ENCODE measurements at regions not wholly inside any gene's neighbourhood (a gene's known extent, or its start where the extent isn't known, plus 50 kb on each side); places are given as distances from the start of the nearest gene placed in this dataset.

DNA sequence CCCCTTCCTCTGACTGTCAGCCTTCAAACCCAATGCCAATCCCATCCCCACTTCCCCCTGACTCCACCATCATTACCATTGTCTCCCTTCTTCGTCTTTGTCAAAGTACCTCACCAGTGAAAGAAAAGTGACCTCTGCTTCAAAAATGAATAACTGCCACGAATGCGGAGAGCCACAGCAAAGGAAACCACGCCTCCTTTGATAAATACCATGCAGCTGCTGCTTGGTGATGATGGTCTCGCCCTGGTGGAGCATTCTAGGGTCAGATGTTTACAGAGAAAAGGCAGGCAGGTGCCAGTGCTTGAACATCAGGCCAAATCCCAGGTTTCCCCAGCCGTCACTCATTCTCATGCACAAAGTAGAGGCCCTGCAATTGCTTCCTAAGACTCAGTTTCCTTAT lies 162.2 kb downstream of the BCL11A start:
- Histone ChIP-seq H3K27me3 (ENCODE audit: insufficient read depth, low read depth) (peaks cover 69% of the 10 kb centered on the region), H4K20me1 (ENCODE audit: insufficient read depth) (0 out of 2 replicates have a peak, but pooled peaks cover 4% of the 10 kb centered on the region), H2AFZ (no peak overlapping the region), H3K27ac (no peak overlapping the region), H3K4me2 (no peak overlapping the region), H3K9me2 (ENCODE audit: insufficient read depth) (no peaks in the 10 kb centered on the region), H3K79me2 (ENCODE audit: low read depth) (no peaks in the 10 kb centered on the region), H3K9me3 (ENCODE audit: insufficient read depth, low read depth) (no peaks in the 10 kb centered on the region), H3K4me3 (no peak overlapping the region), H3F3A (ENCODE audit: insufficient read depth, low read depth) (no peaks in the 10 kb centered on the region), H3K36me3 (ENCODE audit: low read depth) (no peaks in the 10 kb centered on the region), H3K4me1 (replicated peaks; ENCODE audit: insufficient read depth) (no peaks in the 10 kb centered on the region)
- no peak for DNase-seq
- no peak for TF ChIP-seq EZH2 (IDR thresholded peaks at IDR 0.05; ENCODE audit: low read depth)
- TF ChIP-seq, protein P1, sequence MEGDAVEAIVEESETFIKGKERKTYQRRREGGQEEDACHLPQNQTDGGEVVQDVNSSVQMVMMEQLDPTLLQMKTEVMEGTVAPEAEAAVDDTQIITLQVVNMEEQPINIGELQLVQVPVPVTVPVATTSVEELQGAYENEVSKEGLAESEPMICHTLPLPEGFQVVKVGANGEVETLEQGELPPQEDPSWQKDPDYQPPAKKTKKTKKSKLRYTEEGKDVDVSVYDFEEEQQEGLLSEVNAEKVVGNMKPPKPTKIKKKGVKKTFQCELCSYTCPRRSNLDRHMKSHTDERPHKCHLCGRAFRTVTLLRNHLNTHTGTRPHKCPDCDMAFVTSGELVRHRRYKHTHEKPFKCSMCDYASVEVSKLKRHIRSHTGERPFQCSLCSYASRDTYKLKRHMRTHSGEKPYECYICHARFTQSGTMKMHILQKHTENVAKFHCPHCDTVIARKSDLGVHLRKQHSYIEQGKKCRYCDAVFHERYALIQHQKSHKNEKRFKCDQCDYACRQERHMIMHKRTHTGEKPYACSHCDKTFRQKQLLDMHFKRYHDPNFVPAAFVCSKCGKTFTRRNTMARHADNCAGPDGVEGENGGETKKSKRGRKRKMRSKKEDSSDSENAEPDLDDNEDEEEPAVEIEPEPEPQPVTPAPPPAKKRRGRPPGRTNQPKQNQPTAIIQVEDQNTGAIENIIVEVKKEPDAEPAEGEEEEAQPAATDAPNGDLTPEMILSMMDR (conservative IDR thresholded peaks at IDR 0.05), result no peak
- BruUV-seq (replicated peaks), result no TSS peak
- CTCF ChIA-PET, result no interaction called here
- intact Hi-C loops (cut with micrococcal nuclease; ENCODE audit: unreplicated experiment), result no loop called here
- POLR2A ChIA-PET (ENCODE audit: unreplicated experiment), result no interaction called here

DNA sequence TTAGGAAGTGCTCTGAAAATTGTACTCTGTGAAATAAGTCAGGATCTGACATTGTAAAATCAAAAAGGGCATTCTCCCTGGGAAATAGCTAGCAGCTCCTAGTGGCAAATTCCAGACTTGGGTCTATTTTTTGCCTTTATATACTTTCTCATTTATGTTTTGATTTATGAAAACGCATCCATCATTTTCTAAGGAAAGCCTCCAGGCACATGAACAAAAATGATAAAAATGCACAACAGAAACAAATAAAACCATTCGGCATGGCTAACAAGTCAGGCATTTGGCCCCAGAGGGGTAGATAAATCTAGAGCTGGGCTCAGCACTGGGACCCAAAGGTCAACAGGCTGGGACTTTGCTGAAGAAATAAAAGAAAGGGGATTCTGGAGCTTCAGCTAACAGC lies 167.0 kb downstream of the BCL11A start:
- Histone ChIP-seq H3K36me3 (ENCODE audit: low read depth) (no peaks in the 10 kb centered on the region), H3K9me2 (ENCODE audit: insufficient read depth) (no peaks in the 10 kb centered on the region), H3K27ac (no peak overlapping the region), H3K4me2 (no peak overlapping the region), H4K20me1 (ENCODE audit: insufficient read depth) (0 out of 2 replicates have a peak, but pooled peaks cover 2% of the 10 kb centered on the region), H3F3A (ENCODE audit: insufficient read depth, low read depth) (no peaks in the 10 kb centered on the region), H3K4me3 (no peak overlapping the region), H3K9me3 (ENCODE audit: insufficient read depth, low read depth) (no peaks in the 10 kb centered on the region), H3K27me3 (ENCODE audit: insufficient read depth, low read depth) (peaks cover 81% of the 10 kb centered on the region), H3K4me1 (replicated peaks; ENCODE audit: insufficient read depth) (no peaks in the 10 kb centered on the region), H3K79me2 (ENCODE audit: low read depth) (no peaks in the 10 kb centered on the region), H2AFZ (no peak overlapping the region)
- DNase-seq, result no peak
- ChIA-PET POLR2A (ENCODE audit: unreplicated experiment) (no interaction called here), CTCF (no interaction called here)
- TF ChIP-seq EZH2 (IDR thresholded peaks at IDR 0.05; ENCODE audit: low read depth), result no peak
- TF ChIP-seq, protein P1 (conservative IDR thresholded peaks at IDR 0.05), result no peak
- no TSS peak for BruUV-seq (replicated peaks)
- intact Hi-C loops (cut with micrococcal nuclease; ENCODE audit: unreplicated experiment), result no loop called here

GRCh38 chr2:60385648-60386047 lies 167.8 kb downstream of the BCL11A start:
- H3F3A ChIP-seq (ENCODE audit: insufficient read depth, low read depth), result no peaks in the 10 kb centered on the region
- no peaks in the 10 kb centered on the region for H3K4me1 ChIP-seq (replicated peaks; ENCODE audit: insufficient read depth)
- CTCF ChIA-PET, result no interaction called here
- intact Hi-C loops (cut with micrococcal nuclease; ENCODE audit: unreplicated experiment), result no loop called here
- no peak for DNase-seq
- no peak overlapping the region for H2AFZ ChIP-seq
- no peak overlapping the region for H3K4me3 ChIP-seq
- no peak overlapping the region for H3K4me2 ChIP-seq
- H4K20me1 ChIP-seq (ENCODE audit: insufficient read depth), result no peaks in the 10 kb centered on the region
- H3K27me3 ChIP-seq (ENCODE audit: insufficient read depth, low read depth), result peaks cover 83% of the 10 kb centered on the region
- H3K27ac ChIP-seq, result no peak overlapping the region
- TF ChIP-seq EZH2 (IDR thresholded peaks at IDR 0.05; ENCODE audit: low read depth), result no peak
- TF ChIP-seq, protein P1 (conservative IDR thresholded peaks at IDR 0.05), result no peak
- no peaks in the 10 kb centered on the region for H3K9me2 ChIP-seq (ENCODE audit: insufficient read depth)
- H3K36me3 ChIP-seq (ENCODE audit: low read depth), result no peaks in the 10 kb centered on the region
- H3K79me2 ChIP-seq (ENCODE audit: low read depth), result no peaks in the 10 kb centered on the region
- H3K9me3 ChIP-seq (ENCODE audit: insufficient read depth, low read depth), result no peaks in the 10 kb centered on the region
- POLR2A ChIA-PET (ENCODE audit: unreplicated experiment), result no interaction called here
- BruUV-seq (replicated peaks), result no TSS peak

Data from PC-9 (cell line).